GM21717 (cell line): ENCODE measurements at regions not wholly inside any gene's neighbourhood (a gene's known extent, or its start where the extent isn't known, plus 50 kb on each side); places are given as distances from the start of the nearest gene placed in this dataset.
"Not testable (repeated sequence)": the region's sequence is repeated elsewhere in the genome, so short reads cannot be mapped to it uniquely, and the experiment has no call there.

Experiments
- ATAC-seq: cut with Tn5 transposase; IDR thresholded peaks from one replicate; pipeline ENCODE4 v1.9.1; 2021; ENCODE audit warnings: mild to moderate bottlenecking, moderate library complexity; ENCODE audit not compliant: unreplicated experiment

DNA sequence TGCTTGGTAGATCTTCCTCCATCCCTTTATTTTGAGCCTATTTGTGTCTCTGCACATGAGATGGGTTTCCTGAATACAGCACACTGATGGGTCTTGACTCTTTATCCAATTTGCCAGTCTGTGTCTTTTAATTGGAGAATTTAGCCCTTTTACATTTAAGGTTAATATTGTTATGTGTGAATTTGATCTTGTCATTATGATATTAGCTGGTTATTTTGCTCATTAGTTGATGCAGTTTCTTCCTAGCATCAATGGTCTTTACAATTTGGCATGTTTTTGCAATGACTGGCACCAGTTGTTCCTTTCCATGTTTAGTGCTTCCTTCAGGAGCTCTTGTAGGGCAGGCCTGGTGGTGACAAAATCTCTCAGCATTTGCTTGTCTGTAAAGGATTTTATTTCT lies 72.4 kb downstream of the HNRNPD start:
- not testable (repeated sequence) for ATAC-seq

DNA sequence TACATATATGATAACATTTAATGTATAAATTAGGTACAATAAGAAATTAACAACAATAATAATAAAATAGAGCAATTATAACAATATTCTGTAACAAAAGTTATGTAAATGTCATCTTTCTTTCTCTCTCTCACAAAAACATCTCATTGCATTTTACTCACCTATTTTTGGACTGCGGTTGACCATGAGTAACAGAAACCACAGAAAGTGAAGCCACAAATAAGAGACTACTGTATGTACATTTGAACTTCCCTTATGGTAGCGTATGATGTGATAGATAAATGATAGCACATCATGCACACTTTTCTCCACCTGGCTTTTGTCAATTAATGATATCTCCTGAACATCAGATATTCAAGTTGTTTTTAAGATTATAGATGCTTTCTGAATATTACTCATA lies 80.5 kb downstream of the HNRNPD start:
- ATAC-seq: peak; percentile 98

DNA sequence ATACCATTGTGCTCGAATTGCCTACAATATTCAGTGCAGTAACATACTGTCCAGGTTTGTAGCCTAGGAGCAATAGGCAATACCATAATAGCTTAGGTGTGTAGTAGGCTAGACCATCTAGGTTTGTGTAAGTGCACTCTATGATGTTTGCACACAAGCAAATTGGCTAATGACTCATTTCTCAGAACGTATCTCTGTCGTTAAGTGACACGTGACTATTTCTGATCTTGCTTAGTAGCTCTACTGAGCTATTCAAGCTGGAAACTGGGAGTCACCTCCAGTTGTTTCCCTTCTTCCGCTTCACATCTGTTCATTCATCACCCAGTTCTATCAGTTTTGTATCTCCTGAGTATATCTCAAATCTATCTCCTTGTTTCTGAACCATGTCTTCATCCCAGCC lies 86.1 kb downstream of the HNRNPD start:
- ATAC-seq: no peak

DNA sequence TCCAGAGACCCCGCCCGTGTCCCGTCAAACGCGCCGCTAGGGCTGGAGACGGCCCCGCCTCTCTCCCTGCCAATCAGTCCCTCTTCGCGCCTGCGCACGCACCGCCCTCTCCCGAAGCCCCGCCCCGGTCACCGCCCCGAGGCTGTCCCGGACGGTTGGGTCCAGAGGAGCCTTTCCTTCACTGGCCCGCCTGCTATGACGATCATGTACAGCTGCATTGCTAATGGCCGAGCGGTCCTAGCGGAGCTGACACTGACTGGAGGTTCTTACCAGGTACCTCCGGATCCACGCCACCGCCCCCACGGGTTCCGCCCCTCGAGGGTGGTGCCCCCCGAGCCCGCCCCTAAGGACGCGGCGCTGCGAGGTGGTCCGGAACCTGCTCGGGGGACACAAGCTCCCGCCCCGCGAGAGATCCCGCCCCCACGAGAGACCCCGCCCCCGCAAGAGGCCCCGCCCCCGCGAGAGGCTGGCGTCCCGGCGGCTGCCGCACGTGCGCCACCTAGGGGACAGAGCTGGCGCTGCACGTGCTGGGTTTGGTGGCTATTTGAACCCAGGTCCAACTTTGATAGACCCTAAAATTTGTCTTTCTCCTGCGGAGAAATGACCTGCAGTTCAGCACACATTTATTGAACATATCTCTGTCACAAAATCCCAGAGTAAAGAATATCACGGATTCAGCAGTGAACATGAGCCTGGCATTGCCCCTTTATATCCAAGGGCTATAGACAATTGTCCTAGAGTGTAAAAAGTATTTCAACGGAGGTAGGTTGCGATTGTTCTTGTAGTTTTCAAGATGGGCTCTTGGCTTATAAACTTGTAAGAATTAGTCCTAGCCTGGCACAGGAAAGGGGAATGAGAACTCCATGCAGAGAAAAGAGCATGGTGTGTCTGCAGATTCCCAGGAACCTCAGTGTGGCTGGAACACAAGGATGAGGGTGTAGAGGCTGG lies 88.7 kb downstream of the HNRNPD start:
- ATAC-seq: peak; percentile 100

DNA sequence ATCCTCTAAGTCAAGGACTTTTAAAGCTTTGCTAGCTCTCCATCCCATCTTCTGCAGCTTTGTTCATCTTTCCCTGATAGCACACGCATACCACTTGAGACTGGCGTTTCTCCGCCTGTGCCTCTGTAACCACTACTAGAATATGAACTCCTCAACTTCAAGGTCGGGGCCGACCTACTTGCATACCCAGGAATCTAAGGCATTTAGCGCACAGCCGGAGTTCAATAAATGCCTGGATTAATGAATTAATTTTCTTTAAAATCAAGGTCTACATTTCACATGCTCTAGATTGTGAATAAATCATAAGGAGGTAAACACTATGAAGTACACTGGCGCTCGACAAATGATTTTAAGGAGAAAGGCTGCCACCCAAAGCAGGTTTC lies 89.3 kb downstream of the HNRNPD start:
- ATAC-seq: no peak

DNA sequence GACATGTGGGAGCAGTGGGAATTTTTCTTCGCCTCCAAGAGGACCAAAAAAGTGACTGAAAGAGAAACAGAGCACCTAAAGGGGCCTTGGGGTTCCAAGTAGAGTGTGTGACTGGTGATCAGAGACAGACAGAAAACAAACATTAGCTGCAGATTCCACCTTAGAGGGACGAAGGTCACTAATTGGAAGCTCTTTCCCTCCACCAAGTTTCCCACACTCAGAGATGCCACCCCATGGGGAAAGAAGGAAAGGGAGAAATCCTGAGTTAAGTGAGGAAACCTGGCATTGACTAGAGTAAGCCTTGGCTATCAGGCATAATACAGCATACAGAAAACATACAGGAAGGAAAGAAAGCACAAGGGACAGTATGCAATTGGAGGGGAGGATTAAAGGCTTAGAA lies 90.9 kb downstream of the HNRNPD start:
- no peak for ATAC-seq

DNA sequence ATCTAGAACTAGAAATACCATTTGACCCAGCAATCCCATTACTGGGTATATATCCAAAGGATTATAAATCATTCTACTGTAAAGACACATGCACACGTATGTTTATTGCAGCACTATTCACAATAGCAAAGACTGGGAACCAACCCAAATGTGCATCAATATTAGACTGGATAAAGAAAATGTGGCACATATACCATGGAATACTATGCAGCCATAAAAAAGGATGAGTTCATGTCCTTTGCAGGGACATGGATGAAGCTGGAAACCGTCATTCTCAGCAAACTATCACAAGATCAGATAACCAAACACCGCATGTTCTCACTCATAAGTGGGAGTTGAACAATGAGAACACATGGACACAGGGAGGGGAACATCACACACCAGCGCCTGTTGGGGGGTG lies 94.2 kb downstream of the HNRNPD start:
- not testable (repeated sequence) for ATAC-seq

DNA sequence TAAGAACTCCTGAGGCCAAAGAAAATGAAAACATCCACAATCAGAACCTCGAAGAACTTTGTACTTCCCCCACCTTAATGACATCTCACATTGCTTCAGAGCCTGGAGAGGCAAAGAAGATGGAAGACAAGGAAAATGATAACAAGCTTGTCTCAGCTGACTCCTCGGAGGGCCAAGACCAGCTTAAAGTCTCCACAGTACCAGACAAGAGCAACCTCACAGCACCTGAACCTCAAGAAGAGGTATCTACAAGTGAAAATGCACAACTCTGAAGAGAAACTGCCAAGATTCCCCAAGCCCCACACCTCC lies 97.5 kb downstream of the HNRNPD start:
- ATAC-seq: no peak

DNA sequence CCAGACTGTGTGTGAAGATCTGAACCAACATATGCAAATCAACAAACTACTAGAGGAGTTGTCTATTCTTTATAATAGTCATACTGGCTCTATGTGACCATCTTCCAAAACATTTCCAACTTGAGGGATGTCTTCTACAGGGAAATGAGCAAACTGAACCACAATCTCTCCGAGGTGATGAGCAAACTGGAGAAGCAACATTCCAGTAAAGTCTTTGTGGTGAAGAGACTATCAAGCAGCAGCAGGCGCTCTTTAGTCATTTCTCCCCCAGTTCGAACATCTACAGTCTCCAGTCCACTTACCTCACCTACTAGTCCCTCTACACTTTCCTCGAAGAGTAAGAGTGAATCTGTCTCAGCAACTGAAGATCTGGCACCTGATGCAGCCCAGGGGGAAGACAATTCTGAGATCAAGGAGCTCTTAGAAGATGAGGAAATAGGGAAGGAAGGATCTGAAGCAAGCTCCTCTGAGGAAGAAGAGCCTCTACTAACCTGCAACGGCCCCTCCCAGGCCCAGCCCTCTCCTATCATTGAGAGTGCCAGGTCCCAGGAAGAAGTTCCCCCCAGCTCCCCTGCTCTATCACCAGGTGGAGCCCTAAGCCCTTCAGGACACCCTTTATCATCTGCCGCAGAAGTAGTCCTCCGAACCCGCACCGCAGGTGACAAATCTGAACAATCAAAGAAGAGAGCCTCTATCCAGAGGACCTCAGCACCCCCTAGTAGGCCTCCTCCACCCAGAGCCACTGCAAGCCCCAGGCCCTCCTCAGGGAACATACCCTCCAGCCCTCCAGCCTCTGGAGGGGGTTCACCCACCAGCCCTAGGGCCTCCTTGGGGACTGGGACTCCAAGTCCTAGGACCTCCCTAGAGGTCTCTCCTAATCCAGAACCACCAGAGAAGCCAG lies 98.1 kb downstream of the HNRNPD start:
- no peak for ATAC-seq

DNA sequence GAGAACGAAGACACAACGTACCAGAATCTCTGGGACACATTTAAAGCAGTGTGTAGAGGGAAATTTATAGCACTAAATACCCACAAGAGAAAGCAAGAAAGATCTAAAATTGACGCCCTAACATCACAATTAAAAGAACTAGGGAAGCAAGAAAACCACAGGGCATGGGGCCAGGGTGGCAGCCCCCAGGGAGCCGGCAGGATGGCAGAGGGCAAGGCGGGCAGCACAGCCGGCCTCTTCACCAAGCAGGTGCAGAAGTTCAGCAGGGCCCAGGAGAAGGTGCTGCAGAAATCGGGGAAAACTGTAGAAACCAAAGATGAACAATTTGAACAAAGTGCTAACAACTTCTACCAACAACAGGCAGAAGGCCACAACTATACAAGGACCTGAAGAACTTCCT lies 99.1 kb downstream of the HNRNPD start:
- ATAC-seq: not testable (repeated sequence)

DNA sequence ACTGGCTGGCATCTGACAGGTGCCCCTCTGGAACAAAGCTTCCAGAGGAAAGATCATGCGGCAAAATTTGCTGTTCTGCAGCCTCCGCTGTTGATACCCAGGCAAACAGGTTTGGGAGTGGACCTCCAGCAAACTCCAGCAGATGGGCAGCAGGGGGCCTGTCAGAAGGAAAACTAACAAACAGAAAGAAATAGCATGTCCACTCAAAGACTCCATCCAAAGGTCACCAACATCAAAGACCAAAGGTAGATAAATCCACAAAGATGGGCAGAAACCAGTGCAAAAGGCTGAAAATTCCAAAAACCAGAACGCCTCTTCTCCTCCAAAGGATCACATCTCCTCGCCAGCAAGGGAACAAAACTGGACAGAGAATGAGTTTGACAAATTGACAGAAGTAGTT lies 101.3 kb downstream of the HNRNPD start:
- ATAC-seq: not testable (repeated sequence)

DNA sequence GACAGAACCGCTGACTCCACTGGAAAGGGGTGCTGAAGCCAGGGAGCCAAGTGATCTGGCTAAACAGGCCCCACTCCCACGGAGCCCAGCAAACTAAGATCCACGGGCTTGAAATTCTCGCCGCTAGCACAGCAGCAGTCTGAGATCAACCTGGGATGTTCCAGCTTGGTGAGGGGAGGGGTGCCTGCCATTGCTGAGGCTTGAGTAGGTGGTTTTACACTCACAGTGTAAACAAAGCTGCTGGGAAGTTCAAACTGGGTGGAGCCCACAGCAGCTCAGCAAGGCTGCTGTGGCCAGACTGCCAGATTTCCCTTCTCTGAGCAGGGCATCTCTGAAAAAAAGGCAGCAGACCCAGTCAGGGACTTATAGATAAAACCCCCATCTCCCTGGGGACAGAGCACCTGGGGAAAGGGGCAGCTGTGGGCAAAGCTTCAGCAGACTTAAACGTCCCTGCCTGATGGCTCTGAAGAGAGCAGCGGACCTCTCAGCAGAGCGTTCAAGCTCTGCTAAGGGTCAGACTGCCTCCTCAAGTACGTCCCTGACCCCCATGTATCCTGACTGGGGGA lies 101.8 kb downstream of the HNRNPD start:
- not testable (repeated sequence) for ATAC-seq

DNA sequence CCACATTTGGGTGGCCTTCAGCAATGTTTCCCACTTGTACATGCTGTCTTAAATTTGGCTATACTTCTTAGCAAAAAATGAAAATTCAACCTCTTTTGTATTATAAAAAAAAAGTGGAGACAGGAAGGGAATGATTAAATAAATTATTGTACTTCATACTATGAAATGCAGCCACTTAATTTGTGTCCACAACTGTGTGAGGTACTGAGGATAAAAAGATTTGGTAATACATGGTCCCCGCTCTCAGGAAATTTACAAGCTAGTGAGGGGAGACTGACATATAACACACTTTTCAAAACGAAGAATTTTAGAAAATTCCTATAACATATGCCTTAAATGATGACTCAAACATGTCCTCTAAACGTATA lies 105.0 kb downstream of the HNRNPD start:
- no peak for ATAC-seq

DNA sequence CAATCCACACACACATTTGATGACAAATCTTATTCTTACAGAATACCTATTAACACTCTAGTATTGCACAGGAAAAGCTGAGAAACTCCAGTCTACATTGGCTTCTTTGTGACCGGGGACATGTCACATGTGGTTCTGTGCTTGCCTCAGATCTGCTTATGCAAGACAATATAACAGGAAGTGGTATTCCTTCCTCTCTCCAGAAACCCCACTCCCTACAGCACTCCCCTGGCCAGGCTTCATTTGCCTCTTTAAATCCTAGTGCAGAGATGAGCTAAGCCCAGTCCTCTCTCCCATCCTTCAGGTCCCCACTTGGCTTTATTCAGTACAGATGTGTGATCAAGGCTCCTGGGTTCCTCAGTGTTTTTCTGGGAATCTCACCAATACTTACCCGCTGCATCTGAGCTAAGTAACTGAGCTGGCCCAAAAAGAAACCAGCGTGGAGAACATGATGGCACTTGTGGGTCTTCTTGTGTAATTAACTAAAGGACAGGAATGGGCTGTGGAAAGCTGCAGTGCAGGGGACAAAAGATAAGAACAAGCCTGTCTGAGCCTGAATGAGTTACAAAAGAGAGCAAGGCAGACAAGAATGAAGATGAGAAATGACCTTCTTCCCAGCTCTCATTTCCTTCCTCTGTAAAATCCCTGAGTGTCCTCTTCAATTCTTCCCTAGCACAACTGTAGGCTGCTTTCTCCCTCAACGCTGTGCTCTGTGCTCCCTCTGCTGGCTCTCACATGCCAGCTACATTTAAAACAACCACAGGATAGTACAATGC lies 105.6 kb downstream of the HNRNPD start:
- ATAC-seq: peak; percentile 76

DNA sequence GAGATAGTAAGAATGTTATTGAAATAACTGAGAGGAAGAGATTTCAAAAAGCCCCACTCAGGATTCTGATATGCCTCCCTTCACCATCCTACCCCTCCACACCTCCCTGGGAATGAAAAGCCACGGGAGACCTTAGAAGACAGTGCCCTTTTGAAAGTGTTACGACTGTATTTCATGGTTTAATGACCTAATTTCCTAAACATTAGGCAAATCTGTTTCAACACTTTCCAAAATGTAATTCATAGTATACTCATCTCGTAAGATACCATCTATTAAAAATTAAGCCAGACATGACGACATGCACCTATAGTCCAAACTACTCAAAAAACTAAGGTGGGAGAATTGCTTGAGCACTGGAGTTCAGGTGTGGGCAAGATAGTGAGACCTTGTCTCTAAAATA lies 106.3 kb downstream of the HNRNPD start:
- no peak for ATAC-seq

DNA sequence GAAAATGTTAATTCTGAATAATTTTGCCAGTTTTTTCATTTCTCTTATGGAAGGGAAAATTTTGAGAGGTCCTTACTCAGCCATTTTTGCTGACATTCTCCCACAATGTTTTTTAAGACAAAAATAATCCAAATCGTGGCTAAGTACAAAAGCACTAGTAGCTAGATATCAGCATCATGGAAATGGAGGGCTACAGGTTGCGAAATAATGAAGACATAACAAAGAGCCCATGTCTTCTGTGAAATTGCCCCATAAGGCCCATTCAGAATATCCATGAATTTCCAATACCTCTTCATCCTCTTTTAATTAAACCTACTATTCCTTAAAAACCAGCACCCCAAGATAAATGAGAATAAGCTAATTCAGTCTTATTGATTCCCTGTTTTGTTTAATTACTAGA lies 107.4 kb downstream of the HNRNPD start:
- no peak for ATAC-seq

DNA sequence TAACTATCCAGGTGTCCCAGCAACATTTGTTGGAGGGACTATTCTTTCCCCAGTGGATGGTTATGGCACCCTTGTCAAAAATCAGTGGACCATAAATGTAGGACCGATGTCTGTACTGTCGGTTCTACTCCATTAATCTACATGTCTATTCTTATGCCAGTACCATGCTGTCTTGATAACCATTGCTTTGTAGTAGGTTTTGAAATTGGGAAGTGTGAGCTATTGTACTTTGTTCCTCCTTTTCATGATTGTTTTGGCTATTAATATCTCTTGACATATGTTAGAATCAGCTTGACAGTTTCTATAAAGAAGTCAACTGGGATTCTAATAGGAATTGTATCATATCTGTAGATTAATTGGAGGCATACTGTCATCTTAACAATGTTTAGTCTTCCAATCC lies 112.7 kb downstream of the HNRNPD start:
- ATAC-seq: no peak

DNA sequence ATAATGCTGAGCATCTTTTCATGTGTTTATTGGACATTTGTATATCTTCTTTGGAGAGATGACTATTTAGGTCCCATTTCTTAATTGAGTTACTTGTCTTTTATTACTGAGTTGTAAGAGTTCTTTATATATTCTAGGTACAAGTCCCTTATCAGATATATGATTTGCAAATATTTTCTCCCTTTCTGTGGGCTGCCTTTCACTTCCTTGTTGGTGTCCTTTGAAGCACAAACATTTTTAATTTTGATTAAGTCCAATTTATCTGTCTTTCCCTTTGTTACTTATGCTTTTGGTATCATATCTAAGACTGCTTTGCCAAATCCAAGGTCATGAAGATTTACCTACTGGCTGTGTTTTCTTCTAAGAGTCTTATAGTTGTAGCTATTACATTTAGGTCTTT lies 113.2 kb downstream of the HNRNPD start:
- ATAC-seq: no peak

DNA sequence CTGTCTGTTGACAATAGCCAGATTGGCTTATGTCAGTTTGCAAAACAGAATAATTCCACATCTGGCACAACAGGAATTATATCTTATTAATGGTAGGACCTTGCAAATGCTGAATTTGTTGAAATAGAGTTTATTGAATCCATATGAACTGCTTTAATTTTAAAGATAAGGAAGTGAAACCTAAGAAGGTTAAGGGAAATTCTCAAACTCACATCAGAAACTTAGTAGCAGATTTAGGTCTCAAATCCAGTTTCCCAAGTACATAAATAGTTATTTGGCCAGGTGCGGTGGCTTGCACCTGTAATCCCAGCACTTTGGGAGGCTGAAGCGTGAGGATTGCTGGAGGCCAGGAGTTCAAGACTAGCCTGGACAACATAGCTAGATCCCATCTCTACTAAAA lies 117.1 kb downstream of the HNRNPD start:
- ATAC-seq: no peak

DNA sequence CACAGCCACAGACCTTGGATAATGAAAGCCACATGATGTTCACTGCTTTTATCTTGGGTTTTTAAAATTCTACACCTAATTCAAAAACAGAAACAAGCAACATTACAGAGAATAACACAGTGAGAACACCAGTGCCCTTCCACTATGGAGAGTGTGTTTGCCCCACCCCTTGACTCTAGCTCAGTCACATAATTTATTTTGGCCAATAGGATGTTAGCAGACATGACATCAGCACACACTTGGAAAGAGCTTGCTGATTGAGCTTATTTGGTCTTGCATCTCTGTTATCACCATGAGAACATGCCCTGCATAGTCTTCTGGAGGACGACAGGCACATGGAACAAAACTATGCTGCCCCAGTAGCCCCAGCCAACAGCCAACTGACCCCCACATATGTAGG lies 118.1 kb downstream of the HNRNPD start:
- no peak for ATAC-seq
